ENCODE measurements at regions not wholly inside any gene's neighbourhood (a gene's known extent, or its start where the extent isn't known, plus 50 kb on each side); places are given as distances from the start of the nearest gene placed in this dataset.

GRCh38 chr3:150217691-150218090 lies 190.4 kb upstream of the TSC22D2 start:
- no peak for TF ChIP-seq CTCF (IDR thresholded peaks at IDR 0.05)
- TF ChIP-seq POLR2A (IDR thresholded peaks at IDR 0.05; ENCODE audit: low read length): no peak
- no peak for TF ChIP-seq JUNB (IDR thresholded peaks at IDR 0.05)
- no peak for TF ChIP-seq JUN (IDR thresholded peaks at IDR 0.05)
- no peak for TF ChIP-seq PHF8 (IDR thresholded peaks at IDR 0.05; ENCODE audit: borderline replicate concordance, low read depth)

Data from A549 (cell line).